NCI-H345 treated with DMSO at 0.1 percent for 48 hours (cell line): ENCODE measurements at regions not wholly inside any gene's neighbourhood (a gene's known extent, or its start where the extent isn't known, plus 50 kb on each side); places are given as distances from the start of the nearest gene placed in this dataset.
"Not testable (repeated sequence)": the region's sequence is repeated elsewhere in the genome, so short reads cannot be mapped to it uniquely, and the experiment has no call there.

Experiments
- DNase-seq: peaks from one replicate; lab custom pipeline; 2025; ENCODE audit not compliant: unreplicated experiment; lab: John Stamatoyannopoulos, UW

- DNase-seq = not testable (repeated sequence)
Observed at GRCh38 chr6:71832110-71832764, 54.1 kb upstream of the RIMS1 start.
